Fibroblast of peridontal ligament (primary cell): ENCODE measurements at regions not wholly inside any gene's neighbourhood (a gene's known extent, or its start where the extent isn't known, plus 50 kb on each side); places are given as distances from the start of the nearest gene placed in this dataset.

Experiments used
- DNase-seq: peaks from one replicate; pipeline ENCODE4 v3.0.0-alpha.2; 2010; ENCODE audit errors: extremely low read depth

DNA sequence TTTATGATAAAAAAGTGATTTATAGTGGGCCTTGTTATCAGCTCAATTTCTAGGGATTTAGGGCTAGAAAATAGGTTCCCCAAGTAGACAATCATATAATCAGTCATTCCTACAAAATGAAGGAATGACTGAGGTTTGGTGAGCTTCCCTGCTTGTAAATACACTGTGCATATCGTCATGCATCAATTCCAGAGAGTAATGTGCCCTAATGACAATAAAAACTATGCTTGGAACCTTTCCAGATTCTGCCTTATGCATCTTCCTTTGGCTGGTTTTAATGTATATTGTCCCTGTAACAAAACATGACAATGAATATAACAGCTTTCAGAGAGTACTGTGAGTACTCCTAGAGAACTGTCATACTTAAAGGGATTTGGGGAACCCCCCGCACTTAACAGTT, 1310.9 kb downstream of the PCDH7 start:
- DNase-seq = no peak

GRCh38 chr4:32032136-32032672, 1312.0 kb downstream of the PCDH7 start:
- DNase-seq = no peak

- DNase-seq = no peak
Observed at GRCh38 chr4:32037399-32037798, 1317.2 kb downstream of the PCDH7 start.

- DNase-seq = no peak
Observed at GRCh38 chr4:32042486-32043247, 1322.5 kb downstream of the PCDH7 start.

DNA sequence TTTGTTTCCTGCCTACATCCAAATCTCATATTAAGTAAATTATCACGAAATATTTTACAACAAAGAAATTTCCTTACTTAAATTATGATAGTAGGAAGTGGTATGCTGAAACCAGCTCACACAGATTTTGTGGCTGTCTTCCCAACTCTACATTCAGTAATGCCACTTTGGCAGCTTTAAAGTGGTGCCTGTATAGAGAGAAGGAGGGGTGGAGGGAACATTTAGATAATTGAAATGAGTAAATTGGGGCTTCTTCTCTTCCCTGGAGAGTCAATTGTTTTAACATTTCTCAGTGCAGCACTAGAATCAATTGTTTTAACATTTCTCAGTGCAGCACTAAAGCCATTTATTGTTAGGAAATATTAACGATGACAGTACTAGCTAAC, 1323.1 kb downstream of the PCDH7 start:
- no peak for DNase-seq

DNA sequence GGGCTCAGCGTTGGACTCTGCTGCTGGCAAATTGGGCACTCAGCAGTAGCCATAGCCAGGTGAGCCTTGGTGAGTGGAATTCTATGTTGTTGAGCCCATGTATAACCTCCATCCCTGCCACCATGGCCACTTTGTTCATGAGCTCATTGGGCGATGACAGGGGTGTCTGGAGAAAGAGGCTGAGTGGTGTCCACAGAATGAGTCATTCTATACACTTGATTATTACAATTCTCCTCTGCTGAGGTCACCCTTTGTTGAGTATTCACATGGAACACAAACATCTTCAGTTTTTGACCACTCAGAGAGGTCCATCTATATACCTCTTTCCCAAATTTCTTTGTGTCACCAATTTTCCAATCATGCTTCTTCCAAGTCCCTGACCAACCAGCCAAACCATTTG, 1341.7 kb downstream of the PCDH7 start:
- no peak for DNase-seq

GRCh38 chr4:32073542-32073941, 1353.4 kb downstream of the PCDH7 start:
- no peak for DNase-seq

- DNase-seq = no peak
Observed at GRCh38 chr4:32087211-32087610, 1367.0 kb downstream of the PCDH7 start.

- DNase-seq = no peak
Observed at GRCh38 chr4:32094987-32095386, 1374.8 kb downstream of the PCDH7 start.

DNA sequence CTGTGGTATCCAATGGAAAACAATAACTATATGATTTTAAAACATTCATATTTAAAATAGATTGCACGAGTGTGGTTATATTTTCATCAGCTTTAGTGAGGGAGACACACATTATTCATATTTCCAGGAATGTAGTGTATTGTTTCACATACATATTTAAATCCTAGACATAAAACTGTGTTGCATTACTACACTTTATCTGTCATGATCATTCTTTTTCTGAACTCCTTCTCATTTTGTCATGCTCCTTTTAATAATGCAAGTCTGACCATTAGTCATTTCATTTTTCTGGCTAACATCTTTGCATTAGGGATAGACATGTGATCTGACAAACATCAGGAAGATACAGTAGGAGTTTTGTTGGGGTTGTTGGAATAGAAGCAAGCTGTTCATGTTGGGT, 1382.7 kb downstream of the PCDH7 start:
- DNase-seq = no peak

GRCh38 chr4:32106767-32107166, 1386.6 kb downstream of the PCDH7 start:
- DNase-seq = no peak

- DNase-seq = no peak
Observed at GRCh38 chr4:32112891-32113290, 1392.7 kb downstream of the PCDH7 start.

- no peak for DNase-seq
Observed at GRCh38 chr4:32117693-32118092, 1397.5 kb downstream of the PCDH7 start.

GRCh38 chr4:32119907-32120306, 1399.7 kb downstream of the PCDH7 start:
- DNase-seq = no peak

GRCh38 chr4:32128549-32128948, 1408.4 kb downstream of the PCDH7 start:
- DNase-seq = no peak

DNA sequence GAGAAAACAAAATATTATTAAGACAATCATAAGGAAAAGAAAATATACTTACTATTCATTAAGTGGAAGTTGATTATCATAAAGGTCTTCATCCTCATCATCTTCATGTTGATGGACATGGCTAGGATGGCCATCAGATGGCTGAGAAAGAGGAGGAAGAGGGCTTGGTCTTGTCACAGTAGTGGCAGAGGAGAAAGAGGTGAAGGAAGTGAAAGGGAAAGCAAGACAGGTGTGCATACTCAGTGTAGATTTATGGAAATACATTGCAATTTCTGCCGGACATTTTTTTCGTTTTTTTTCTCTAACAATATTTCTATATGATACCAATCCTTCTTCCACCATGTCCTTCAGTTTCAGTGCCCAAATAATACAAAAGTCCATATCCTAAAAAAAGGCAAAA, 1409.8 kb downstream of the PCDH7 start:
- DNase-seq = no peak

- no peak for DNase-seq
Observed at GRCh38 chr4:32133141-32133540, 1413.0 kb downstream of the PCDH7 start.

DNA sequence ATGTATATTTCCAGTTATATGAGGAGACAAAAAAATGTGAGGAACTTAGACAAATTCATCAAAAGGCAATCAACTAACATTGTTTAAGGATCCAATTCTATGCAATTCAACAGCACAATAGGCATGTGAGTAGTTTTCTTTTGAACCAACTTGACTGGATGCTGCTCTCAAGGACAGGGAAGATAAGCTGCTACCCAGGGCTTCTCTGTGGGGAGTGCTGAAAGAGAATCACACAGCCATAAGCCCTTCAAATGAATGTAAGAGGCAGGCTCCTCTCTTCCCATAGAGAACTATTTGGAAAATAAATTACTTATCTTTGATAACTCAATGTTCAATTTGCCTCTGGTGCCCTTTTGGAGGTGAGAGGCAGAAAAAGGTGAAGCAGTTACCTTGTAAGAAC, 1413.6 kb downstream of the PCDH7 start:
- DNase-seq = no peak

DNA sequence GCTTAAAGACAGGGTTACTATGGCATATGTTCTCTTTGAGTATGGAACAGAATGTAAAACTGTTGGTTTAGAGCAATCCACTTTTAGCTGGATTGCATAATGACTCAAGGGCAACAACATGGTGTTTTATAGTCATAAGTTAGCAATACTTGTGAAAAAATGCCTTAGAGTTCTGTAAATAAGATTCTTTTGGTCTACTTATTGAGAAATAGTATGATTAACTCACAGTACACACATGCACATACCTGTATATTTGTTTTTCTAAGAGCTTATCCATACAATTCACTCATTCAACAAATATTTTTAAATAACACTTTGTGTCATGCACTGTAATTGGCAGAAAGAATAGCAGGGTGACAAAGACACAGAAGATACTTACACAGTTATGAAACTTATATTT, 1415.5 kb downstream of the PCDH7 start:
- no peak for DNase-seq

- no peak for DNase-seq
Observed at GRCh38 chr4:32136081-32136787, 1416.1 kb downstream of the PCDH7 start.

GRCh38 chr4:32140636-32141035, 1420.5 kb downstream of the PCDH7 start:
- no peak for DNase-seq

GRCh38 chr4:32142075-32142474, 1421.9 kb downstream of the PCDH7 start:
- no peak for DNase-seq

GRCh38 chr4:32145987-32146386, 1425.8 kb downstream of the PCDH7 start:
- DNase-seq = no peak
